HEK293T (cell line): ENCODE measurements at regions not wholly inside any gene's neighbourhood (a gene's known extent, or its start where the extent isn't known, plus 50 kb on each side); places are given as distances from the start of the nearest gene placed in this dataset.

Experiments
- PKNOX1 ChIP-seq: fragments of 450-650 bp; IDR thresholded peaks from 2 replicates; pipeline ENCODE4 v1.6.1; 2016
- ZNF384 ChIP-seq: fragments of 450-650 bp; IDR thresholded peaks from 2 replicates; pipeline ENCODE4 v1.6.1; 2016

GRCh38 chr2:42926434-42927333 is 134.3 kb upstream of the HAAO start:
- TF ChIP-seq PKNOX1 (no peak), ZNF384 (no peak)
